ENCODE measurements at regions not wholly inside any gene's neighbourhood (a gene's known extent, or its start where the extent isn't known, plus 50 kb on each side); places are given as distances from the start of the nearest gene placed in this dataset.

- DNase-seq (ENCODE audit: low read depth, low spot score), result no peak
Measured at GRCh38 chr9:86764221-86764624, 183.1 kb downstream of the GAS1 start.

GRCh38 chr9:86763791-86764190, 183.5 kb downstream of the GAS1 start:
- no peak for DNase-seq (ENCODE audit: low read depth, low spot score)

- no peak for DNase-seq (ENCODE audit: low read depth, low spot score)
Measured at GRCh38 chr9:86757382-86757720, 190.0 kb downstream of the GAS1 start.

GRCh38 chr9:86756576-86757381, 190.5 kb downstream of the GAS1 start:
- no peak for DNase-seq (ENCODE audit: low read depth, low spot score)

GRCh38 chr9:86755561-86755941, 191.8 kb downstream of the GAS1 start:
- no peak for DNase-seq (ENCODE audit: low read depth, low spot score)

GRCh38 chr9:86754581-86755560, 192.4 kb downstream of the GAS1 start:
- no peak for DNase-seq (ENCODE audit: low read depth, low spot score)

- DNase-seq (ENCODE audit: low read depth, low spot score), result no peak
Measured at GRCh38 chr9:86753836-86754235, 193.5 kb downstream of the GAS1 start.

- no peak for DNase-seq (ENCODE audit: low read depth, low spot score)
Measured at GRCh38 chr9:86752733-86753132, 194.6 kb downstream of the GAS1 start.

- no peak for DNase-seq (ENCODE audit: low read depth, low spot score)
Measured at GRCh38 chr9:86751956-86752355, 195.3 kb downstream of the GAS1 start.

GRCh38 chr9:86751207-86751606, 196.1 kb downstream of the GAS1 start:
- no peak for DNase-seq (ENCODE audit: low read depth, low spot score)

GRCh38 chr9:86749894-86750255, 197.4 kb downstream of the GAS1 start:
- DNase-seq (ENCODE audit: low read depth, low spot score), result no peak

- no peak for DNase-seq (ENCODE audit: low read depth, low spot score)
Measured at GRCh38 chr9:86749161-86749893, 198.0 kb downstream of the GAS1 start.

- no peak for DNase-seq (ENCODE audit: low read depth, low spot score)
Measured at GRCh38 chr9:86747711-86748110, 199.6 kb downstream of the GAS1 start.

- peak; percentile 71 for DNase-seq (ENCODE audit: low read depth, low spot score)
Measured at GRCh38 chr9:86741311-86742208, 205.7 kb downstream of the GAS1 start.

GRCh38 chr9:86735772-86736458, 211.4 kb downstream of the GAS1 start:
- no peak for DNase-seq (ENCODE audit: low read depth, low spot score)

- no peak for DNase-seq (ENCODE audit: low read depth, low spot score)
Measured at GRCh38 chr9:86734771-86735170, 212.5 kb downstream of the GAS1 start.

GRCh38 chr9:86733929-86734328, 213.4 kb downstream of the GAS1 start:
- no peak for DNase-seq (ENCODE audit: low read depth, low spot score)

GRCh38 chr9:86732514-86733171, 214.7 kb downstream of the GAS1 start:
- DNase-seq (ENCODE audit: low read depth, low spot score), result peak; percentile 83

- peak; percentile 60 for DNase-seq (ENCODE audit: low read depth, low spot score)
Measured at GRCh38 chr9:86731511-86732063, 215.7 kb downstream of the GAS1 start.

Measured in astrocyte of the hippocampus (primary cell).